Osteocyte (in vitro differentiated cells): ENCODE measurements at regions not wholly inside any gene's neighbourhood (a gene's known extent, or its start where the extent isn't known, plus 50 kb on each side); places are given as distances from the start of the nearest gene placed in this dataset.

Experiments
- DNase-seq: peaks from one replicate; pipeline ENCODE4 v3.0.0; 2021; ENCODE audit warnings: mixed read lengths; ENCODE audit not compliant: unreplicated experiment; ENCODE audit errors: extremely low spot score
- H3K27ac Mint-ChIP-seq: one replicate; pipeline ENCODE4 v1.8.0; 2021; ENCODE audit warnings: mild to moderate bottlenecking, mixed read lengths; ENCODE audit not compliant: unreplicated experiment
- H3K27me3 Mint-ChIP-seq: one replicate; pipeline ENCODE4 v1.8.0; 2021; ENCODE audit warnings: mixed read lengths; ENCODE audit not compliant: unreplicated experiment
- H3K36me3 Mint-ChIP-seq: one replicate; pipeline ENCODE4 v1.8.0; 2021; ENCODE audit warnings: mixed read lengths; ENCODE audit not compliant: unreplicated experiment
- H3K4me1 Mint-ChIP-seq: one replicate; pipeline ENCODE4 v1.8.0; 2021; ENCODE audit warnings: mixed read lengths; ENCODE audit not compliant: unreplicated experiment
- H3K4me3 Mint-ChIP-seq: one replicate; pipeline ENCODE4 v1.8.0; 2021; ENCODE audit warnings: mild to moderate bottlenecking, moderate library complexity, mixed read lengths; ENCODE audit not compliant: unreplicated experiment
- H3K9me3 Mint-ChIP-seq: one replicate; pipeline ENCODE4 v1.8.0; 2021; ENCODE audit warnings: mixed read lengths; ENCODE audit not compliant: unreplicated experiment
- TF ChIP-seq, protein P1 (sequence below): fragments of 200-600 bp; sonication (generic); IDR thresholded peaks from 2 replicates; pipeline ENCODE4 v1.5.0; 2021; ENCODE audit warnings: antibody characterized with exemption, mild to moderate bottlenecking, moderate library complexity

DNA sequence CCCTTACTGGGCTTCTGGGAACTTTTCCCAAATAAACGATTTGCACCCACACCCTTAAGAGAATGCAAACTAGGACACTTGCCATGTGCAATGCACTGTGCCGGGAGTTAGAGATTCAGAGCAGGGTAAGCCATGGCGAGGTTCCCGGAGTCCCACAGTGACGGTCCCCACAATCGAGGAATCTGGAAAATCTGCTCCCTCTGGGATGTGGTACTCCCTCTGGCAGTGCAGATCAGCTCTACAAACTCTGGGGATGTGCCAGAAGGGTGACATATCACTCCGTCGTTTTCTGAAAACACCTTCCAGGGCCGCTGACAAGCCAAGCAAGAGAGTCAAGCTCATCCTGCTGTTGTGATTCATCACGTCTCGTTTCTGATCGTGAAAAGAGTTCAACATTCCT, 537.5 kb downstream of the BCOR start:
- TF ChIP-seq, protein P1, sequence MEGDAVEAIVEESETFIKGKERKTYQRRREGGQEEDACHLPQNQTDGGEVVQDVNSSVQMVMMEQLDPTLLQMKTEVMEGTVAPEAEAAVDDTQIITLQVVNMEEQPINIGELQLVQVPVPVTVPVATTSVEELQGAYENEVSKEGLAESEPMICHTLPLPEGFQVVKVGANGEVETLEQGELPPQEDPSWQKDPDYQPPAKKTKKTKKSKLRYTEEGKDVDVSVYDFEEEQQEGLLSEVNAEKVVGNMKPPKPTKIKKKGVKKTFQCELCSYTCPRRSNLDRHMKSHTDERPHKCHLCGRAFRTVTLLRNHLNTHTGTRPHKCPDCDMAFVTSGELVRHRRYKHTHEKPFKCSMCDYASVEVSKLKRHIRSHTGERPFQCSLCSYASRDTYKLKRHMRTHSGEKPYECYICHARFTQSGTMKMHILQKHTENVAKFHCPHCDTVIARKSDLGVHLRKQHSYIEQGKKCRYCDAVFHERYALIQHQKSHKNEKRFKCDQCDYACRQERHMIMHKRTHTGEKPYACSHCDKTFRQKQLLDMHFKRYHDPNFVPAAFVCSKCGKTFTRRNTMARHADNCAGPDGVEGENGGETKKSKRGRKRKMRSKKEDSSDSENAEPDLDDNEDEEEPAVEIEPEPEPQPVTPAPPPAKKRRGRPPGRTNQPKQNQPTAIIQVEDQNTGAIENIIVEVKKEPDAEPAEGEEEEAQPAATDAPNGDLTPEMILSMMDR = no peak
- DNase-seq = no peak
- Mint-ChIP-seq H3K4me3 (no peak overlapping the region), H3K4me1 (no peaks in the 10 kb centered on the region), H3K9me3 (peaks cover 8% of the 10 kb centered on the region), H3K27ac (no peak overlapping the region), H3K27me3 (peaks cover 6% of the 10 kb centered on the region), H3K36me3 (no peaks in the 10 kb centered on the region)

DNA sequence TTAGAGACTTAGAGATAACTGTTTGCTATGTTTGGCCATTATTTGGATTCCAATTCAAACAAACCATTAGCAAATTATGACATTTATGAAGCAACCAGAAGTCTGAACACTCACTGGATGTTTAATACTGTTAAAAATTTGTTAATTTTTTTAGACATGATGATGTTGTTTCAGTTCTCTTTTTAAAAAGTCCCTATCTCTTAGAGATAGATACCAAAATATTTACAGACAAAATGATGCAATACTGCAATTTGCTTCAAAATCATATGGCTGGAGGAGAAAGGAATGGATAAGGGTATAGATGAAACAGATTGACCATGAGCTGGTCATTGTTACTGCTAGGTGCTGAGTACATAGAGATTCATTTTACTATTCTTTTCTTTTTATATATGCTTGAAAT, 534.6 kb downstream of the BCOR start:
- Mint-ChIP-seq H3K27ac (no peak overlapping the region), H3K27me3 (peaks cover 3% of the 10 kb centered on the region), H3K9me3 (peaks cover 8% of the 10 kb centered on the region), H3K4me1 (no peaks in the 10 kb centered on the region), H3K36me3 (no peaks in the 10 kb centered on the region), H3K4me3 (no peak overlapping the region)
- TF ChIP-seq, protein P1 = no peak
- no peak for DNase-seq

DNA sequence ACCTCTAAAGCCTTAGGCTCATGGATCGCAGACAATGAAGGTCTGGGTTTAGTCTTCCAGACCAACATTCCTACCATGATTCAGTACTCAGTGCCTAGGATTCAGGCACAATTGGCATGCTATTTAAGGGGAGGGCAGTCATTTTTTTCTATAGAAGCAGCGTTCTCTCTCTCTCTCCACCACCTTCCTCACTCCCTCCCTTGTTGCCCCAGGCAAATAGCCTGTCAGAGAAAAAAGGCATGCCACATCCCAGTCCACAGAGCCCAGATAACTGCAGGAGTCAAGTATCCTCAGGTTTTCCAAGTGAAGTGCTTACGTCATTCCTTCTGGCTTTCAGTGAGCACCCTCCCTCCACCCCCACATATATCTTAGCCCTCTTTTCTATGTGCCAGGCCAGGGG, 533.0 kb downstream of the BCOR start:
- no peaks in the 10 kb centered on the region for H3K4me1 Mint-ChIP-seq

DNA sequence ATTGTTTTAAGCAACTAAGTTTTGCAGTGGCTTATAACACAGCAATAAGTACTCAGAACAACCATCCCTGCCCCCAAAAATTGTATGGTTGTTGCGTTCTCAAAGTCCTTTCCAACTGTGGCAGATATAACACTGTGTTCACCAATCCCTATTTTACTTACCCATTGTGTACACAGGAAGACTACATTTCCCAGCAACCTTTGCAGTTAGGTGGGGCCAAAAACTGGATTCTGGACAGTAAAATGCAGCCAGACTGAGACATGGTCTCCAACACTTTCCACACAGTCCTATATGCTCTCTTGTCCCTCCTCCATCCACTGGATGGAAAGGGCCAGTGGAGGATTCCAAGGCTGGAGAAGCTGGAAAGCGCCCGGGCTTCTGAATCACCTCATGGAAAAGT, 523.6 kb downstream of the BCOR start:
- H3K36me3 Mint-ChIP-seq = no peaks in the 10 kb centered on the region
- H3K4me3 Mint-ChIP-seq = no peak overlapping the region

More for the DNA sequence above, 533.0 kb downstream of the BCOR start:
- TF ChIP-seq, protein P1 = no peak
- DNase-seq = no peak
- no peak overlapping the region for H3K4me3 Mint-ChIP-seq
- no peaks in the 10 kb centered on the region for H3K36me3 Mint-ChIP-seq
- no peak overlapping the region for H3K27ac Mint-ChIP-seq
- H3K27me3 Mint-ChIP-seq = peaks cover 6% of the 10 kb centered on the region
- peaks cover 8% of the 10 kb centered on the region for H3K9me3 Mint-ChIP-seq

DNA sequence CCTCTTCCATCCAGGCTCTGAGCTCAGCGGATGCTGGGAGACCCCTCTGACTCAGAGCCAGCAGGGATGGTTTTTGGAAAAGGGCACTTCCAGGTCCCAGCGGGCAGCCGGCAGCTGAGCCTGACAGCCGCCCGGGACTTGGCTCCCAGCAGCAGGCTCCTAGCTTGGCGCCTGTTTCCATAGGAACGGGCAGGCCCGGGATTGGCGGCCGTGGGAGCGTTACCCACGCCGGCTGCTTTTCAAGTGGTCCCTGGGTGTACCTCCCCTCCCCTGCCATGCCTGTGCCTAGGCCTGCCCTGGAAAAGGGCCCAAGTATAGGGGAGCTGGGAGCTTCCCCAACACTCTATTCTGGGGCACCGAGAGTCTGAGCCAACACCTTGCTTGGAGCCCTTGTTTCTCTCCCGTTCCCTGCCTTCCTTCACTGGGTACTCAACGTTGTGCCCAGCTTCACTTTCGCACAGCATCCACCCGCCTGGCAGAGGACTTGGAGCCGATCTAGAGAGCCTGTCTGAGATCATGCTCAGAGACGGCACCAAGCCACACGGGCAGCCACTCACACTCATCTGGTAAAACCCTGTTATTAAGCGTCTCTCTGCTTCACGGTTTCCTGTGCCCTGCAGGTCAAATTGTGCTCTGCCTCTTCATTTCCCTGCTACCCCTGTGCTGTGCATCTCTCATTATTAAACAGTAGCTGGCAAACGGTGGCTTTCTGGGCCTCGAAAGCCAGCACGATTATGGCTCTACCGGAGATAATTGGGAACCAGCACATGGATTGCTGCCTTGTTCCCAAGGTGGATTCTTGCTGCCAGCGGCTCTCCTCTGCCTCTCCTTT, 521.5 kb downstream of the BCOR start:
- TF ChIP-seq, protein P1 = no peak
- Mint-ChIP-seq H3K4me3 (no peak overlapping the region), H3K27ac (no peak overlapping the region), H3K36me3 (no peaks in the 10 kb centered on the region), H3K27me3 (peaks cover 17% of the 10 kb centered on the region), H3K4me1 (peaks cover 6% of the 10 kb centered on the region), H3K9me3 (no peaks in the 10 kb centered on the region)
- DNase-seq = no peak

More for the DNA sequence above, 523.6 kb downstream of the BCOR start:
- TF ChIP-seq, protein P1 = no peak
- no peaks in the 10 kb centered on the region for H3K9me3 Mint-ChIP-seq
- H3K27ac Mint-ChIP-seq = no peak overlapping the region
- H3K4me1 Mint-ChIP-seq = peaks cover 6% of the 10 kb centered on the region
- DNase-seq = no peak
- H3K27me3 Mint-ChIP-seq = peaks cover 27% of the 10 kb centered on the region
